ENCODE measurements at regions not wholly inside any gene's neighbourhood (a gene's known extent, or its start where the extent isn't known, plus 50 kb on each side); places are given as distances from the start of the nearest gene placed in this dataset.

DNA sequence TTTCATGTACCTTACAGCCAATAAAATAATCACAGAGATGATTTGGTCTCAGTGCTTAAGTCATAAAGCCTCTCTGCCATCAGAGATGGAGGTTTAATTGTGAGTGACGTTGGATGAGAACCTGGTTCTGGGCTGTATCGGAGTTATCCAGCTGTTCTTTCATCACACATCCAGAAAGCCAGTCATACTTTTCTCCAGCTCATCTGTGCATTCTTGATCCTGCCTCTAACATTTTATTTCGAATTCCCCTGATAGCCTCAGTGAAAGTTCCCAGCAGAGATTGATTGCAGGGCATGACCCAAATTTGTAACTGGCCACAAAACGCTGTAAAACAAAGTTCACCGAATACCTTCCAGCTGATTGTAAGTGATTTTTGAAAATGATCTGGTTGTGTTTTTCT is 212.6 kb upstream of the HABP2 start:
- TF ChIP-seq, protein P1, sequence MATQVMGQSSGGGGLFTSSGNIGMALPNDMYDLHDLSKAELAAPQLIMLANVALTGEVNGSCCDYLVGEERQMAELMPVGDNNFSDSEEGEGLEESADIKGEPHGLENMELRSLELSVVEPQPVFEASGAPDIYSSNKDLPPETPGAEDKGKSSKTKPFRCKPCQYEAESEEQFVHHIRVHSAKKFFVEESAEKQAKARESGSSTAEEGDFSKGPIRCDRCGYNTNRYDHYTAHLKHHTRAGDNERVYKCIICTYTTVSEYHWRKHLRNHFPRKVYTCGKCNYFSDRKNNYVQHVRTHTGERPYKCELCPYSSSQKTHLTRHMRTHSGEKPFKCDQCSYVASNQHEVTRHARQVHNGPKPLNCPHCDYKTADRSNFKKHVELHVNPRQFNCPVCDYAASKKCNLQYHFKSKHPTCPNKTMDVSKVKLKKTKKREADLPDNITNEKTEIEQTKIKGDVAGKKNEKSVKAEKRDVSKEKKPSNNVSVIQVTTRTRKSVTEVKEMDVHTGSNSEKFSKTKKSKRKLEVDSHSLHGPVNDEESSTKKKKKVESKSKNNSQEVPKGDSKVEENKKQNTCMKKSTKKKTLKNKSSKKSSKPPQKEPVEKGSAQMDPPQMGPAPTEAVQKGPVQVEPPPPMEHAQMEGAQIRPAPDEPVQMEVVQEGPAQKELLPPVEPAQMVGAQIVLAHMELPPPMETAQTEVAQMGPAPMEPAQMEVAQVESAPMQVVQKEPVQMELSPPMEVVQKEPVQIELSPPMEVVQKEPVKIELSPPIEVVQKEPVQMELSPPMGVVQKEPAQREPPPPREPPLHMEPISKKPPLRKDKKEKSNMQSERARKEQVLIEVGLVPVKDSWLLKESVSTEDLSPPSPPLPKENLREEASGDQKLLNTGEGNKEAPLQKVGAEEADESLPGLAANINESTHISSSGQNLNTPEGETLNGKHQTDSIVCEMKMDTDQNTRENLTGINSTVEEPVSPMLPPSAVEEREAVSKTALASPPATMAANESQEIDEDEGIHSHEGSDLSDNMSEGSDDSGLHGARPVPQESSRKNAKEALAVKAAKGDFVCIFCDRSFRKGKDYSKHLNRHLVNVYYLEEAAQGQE (IDR thresholded peaks at IDR 0.05; ENCODE audit: unreplicated experiment), result no peak
- TF ChIP-seq, protein P2, sequence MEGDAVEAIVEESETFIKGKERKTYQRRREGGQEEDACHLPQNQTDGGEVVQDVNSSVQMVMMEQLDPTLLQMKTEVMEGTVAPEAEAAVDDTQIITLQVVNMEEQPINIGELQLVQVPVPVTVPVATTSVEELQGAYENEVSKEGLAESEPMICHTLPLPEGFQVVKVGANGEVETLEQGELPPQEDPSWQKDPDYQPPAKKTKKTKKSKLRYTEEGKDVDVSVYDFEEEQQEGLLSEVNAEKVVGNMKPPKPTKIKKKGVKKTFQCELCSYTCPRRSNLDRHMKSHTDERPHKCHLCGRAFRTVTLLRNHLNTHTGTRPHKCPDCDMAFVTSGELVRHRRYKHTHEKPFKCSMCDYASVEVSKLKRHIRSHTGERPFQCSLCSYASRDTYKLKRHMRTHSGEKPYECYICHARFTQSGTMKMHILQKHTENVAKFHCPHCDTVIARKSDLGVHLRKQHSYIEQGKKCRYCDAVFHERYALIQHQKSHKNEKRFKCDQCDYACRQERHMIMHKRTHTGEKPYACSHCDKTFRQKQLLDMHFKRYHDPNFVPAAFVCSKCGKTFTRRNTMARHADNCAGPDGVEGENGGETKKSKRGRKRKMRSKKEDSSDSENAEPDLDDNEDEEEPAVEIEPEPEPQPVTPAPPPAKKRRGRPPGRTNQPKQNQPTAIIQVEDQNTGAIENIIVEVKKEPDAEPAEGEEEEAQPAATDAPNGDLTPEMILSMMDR (conservative IDR thresholded peaks at IDR 0.05; ENCODE audit: low read depth in 2 of 2), result no peak
- TF ChIP-seq EZH2 (IDR thresholded peaks at IDR 0.05; ENCODE audit: low read depth, unreplicated experiment), result no peak
- TF ChIP-seq POLR2AphosphoS5 (IDR thresholded peaks at IDR 0.05; ENCODE audit: low read depth), result no peak
- no peak for TF ChIP-seq ZNF331 (CRISPR knock-in tag; IDR thresholded peaks at IDR 0.05; ENCODE audit: low read depth)
